ENCODE measurements at regions not wholly inside any gene's neighbourhood (a gene's known extent, or its start where the extent isn't known, plus 50 kb on each side); places are given as distances from the start of the nearest gene placed in this dataset.
"Not testable (repeated sequence)": the region's sequence is repeated elsewhere in the genome, so short reads cannot be mapped to it uniquely, and the experiment has no call there.

GRCh38 chr4:12359420-12359819, 930.7 kb upstream of the HS3ST1 start:
- no peak for ATAC-seq
- no TSS peak for BruUV-seq (replicated peaks)
- DNase-seq = no peak
- Histone ChIP-seq H4K20me1 (ENCODE audit: low read length) (no peaks in the 10 kb centered on the region), H3K4me3 (ENCODE audit: low read length) (no peak overlapping the region), H3K9me3 (ENCODE audit: low read length) (no peaks in the 10 kb centered on the region), H3K4me1 (ENCODE audit: insufficient read depth, low read length) (no peaks in the 10 kb centered on the region), H3K36me3 (ENCODE audit: low read depth, low read length) (no peaks in the 10 kb centered on the region), H3K9me2 (replicated peaks; ENCODE audit: low read length) (no peaks in the 10 kb centered on the region), H3K9ac (ENCODE audit: low read length) (no peak overlapping the region), H3F3A (ENCODE audit: low read length, unreplicated experiment) (no peaks in the 10 kb centered on the region), H2AFZ (ENCODE audit: low read length) (no peak overlapping the region), H3K27me3 (ENCODE audit: low read length) (no peaks in the 10 kb centered on the region), H3K4me2 (ENCODE audit: low read length) (no peak overlapping the region), H3K79me2 (ENCODE audit: low read length) (no peaks in the 10 kb centered on the region), H3K27ac (ENCODE audit: low read length) (no peak overlapping the region)
- ChIA-PET POLR2A (ENCODE audit: unreplicated experiment) (no interaction called here), CTCF (no interaction called here)
- TF ChIP-seq CTCF (conservative IDR thresholded peaks at IDR 0.05; ENCODE audit: low read depth, low read length) (no peak), EZH2 (IDR thresholded peaks at IDR 0.05; ENCODE audit: low read length, unreplicated experiment) (no peak), EZH2phosphoT487 (IDR thresholded peaks at IDR 0.05; ENCODE audit: borderline replicate concordance, low read length) (no peak)
- intact Hi-C loops (cut with micrococcal nuclease) = no loop called here

GRCh38 chr4:12333083-12333482, 904.4 kb upstream of the HS3ST1 start:
- H3K36me3 ChIP-seq (ENCODE audit: low read depth, low read length); H3K9me2 ChIP-seq (replicated peaks; ENCODE audit: low read length); H3F3A ChIP-seq (ENCODE audit: low read length, unreplicated experiment); H2AFZ ChIP-seq (ENCODE audit: low read length); H3K4me1 ChIP-seq (ENCODE audit: insufficient read depth, low read length); H3K4me3 ChIP-seq (ENCODE audit: low read length); BruUV-seq (replicated peaks); DNase-seq; H3K4me2 ChIP-seq (ENCODE audit: low read length); H3K9me3 ChIP-seq (ENCODE audit: low read length); H3K9ac ChIP-seq (ENCODE audit: low read length); H3K27ac ChIP-seq (ENCODE audit: low read length); intact Hi-C loops (cut with micrococcal nuclease); H3K27me3 ChIP-seq (ENCODE audit: low read length); H4K20me1 ChIP-seq (ENCODE audit: low read length); ATAC-seq; CTCF ChIA-PET; POLR2A ChIA-PET (ENCODE audit: unreplicated experiment); H3K79me2 ChIP-seq (ENCODE audit: low read length): not testable (repeated sequence)

GRCh38 chr4:12324965-12325364, 896.3 kb upstream of the HS3ST1 start:
- Histone ChIP-seq H3K4me2 (ENCODE audit: low read length) (no peak overlapping the region), H3F3A (ENCODE audit: low read length, unreplicated experiment) (no peaks in the 10 kb centered on the region), H3K79me2 (ENCODE audit: low read length) (no peaks in the 10 kb centered on the region), H3K9ac (ENCODE audit: low read length) (no peak overlapping the region), H3K4me1 (ENCODE audit: insufficient read depth, low read length) (no peaks in the 10 kb centered on the region), H3K27ac (ENCODE audit: low read length) (no peak overlapping the region), H3K4me3 (ENCODE audit: low read length) (no peak overlapping the region), H3K9me3 (ENCODE audit: low read length) (no peaks in the 10 kb centered on the region), H3K27me3 (ENCODE audit: low read length) (no peaks in the 10 kb centered on the region), H3K9me2 (replicated peaks; ENCODE audit: low read length) (no peaks in the 10 kb centered on the region), H4K20me1 (ENCODE audit: low read length) (no peaks in the 10 kb centered on the region), H2AFZ (ENCODE audit: low read length) (no peak overlapping the region), H3K36me3 (ENCODE audit: low read depth, low read length) (no peaks in the 10 kb centered on the region)
- CTCF ChIA-PET = no interaction called here
- BruUV-seq (replicated peaks) = no TSS peak
- ATAC-seq (no peak), DNase-seq (no peak)
- POLR2A ChIA-PET (ENCODE audit: unreplicated experiment) = no interaction called here
- intact Hi-C loops (cut with micrococcal nuclease) = no loop called here
- TF ChIP-seq CTCF (conservative IDR thresholded peaks at IDR 0.05; ENCODE audit: low read depth, low read length) (no peak), EZH2phosphoT487 (IDR thresholded peaks at IDR 0.05; ENCODE audit: borderline replicate concordance, low read length) (no peak), EZH2 (IDR thresholded peaks at IDR 0.05; ENCODE audit: low read length, unreplicated experiment) (no peak)

All from PC-3 (cell line).